RWPE2 (cell line): ENCODE measurements at regions not wholly inside any gene's neighbourhood (a gene's known extent, or its start where the extent isn't known, plus 50 kb on each side); places are given as distances from the start of the nearest gene placed in this dataset.
A peak's percentile ranks its signal among the peaks of the same experiment; 100 is the strongest.
"Not testable (repeated sequence)": the region's sequence is repeated elsewhere in the genome, so short reads cannot be mapped to it uniquely, and the experiment has no call there.

Source experiments
- ATAC-seq: fragments of 200-7000 bp; cut with Tn5 transposase; 3 replicates; pipeline ENCODE4 v1.9.1; 2021; ENCODE audit warnings: low read depth
- DNase-seq: peaks from one replicate; pipeline ENCODE4 v3.0.0-alpha.2; 2020; ENCODE audit warnings: low spot score
- H3K27ac ChIP-seq: fragments of 450-650 bp; 2 replicates; pipeline ENCODE4 v1.5.1; 2017; ENCODE audit warnings: mild to moderate bottlenecking; ENCODE audit not compliant: poor library complexity, severe bottlenecking
- H3K27me3 ChIP-seq: fragments of 250-450 bp; sonication (Bioruptor Pico); 2 replicates; pipeline ENCODE4 v1.5.1; 2021; ENCODE audit warnings: mild to moderate bottlenecking, moderate library complexity; ENCODE audit not compliant: insufficient read depth, poor library complexity, severe bottlenecking
- H3K36me3 ChIP-seq: fragments of 250-450 bp; sonication (Bioruptor Pico); 2 replicates; pipeline ENCODE4 v1.5.1; 2020; ENCODE audit warnings: low read depth, mild to moderate bottlenecking, moderate library complexity
- H3K4me1 ChIP-seq: fragments of 250-450 bp; sonication (Bioruptor Pico); 2 replicates; pipeline ENCODE4 v1.5.1; 2021; ENCODE audit warnings: mild to moderate bottlenecking, moderate library complexity; ENCODE audit not compliant: insufficient read depth, poor library complexity, severe bottlenecking
- H3K4me3 ChIP-seq: fragments of 250-450 bp; sonication (Bioruptor Pico); 2 replicates; pipeline ENCODE4 v1.5.1; 2021; ENCODE audit warnings: mild to moderate bottlenecking, moderate library complexity; ENCODE audit not compliant: severe bottlenecking
- H3K9me3 ChIP-seq: fragments of 250-450 bp; sonication (Bioruptor Pico); 2 replicates; pipeline ENCODE4 v1.5.1; 2021; ENCODE audit warnings: mild to moderate bottlenecking, moderate library complexity; ENCODE audit not compliant: severe bottlenecking
- TF ChIP-seq, protein P1 (sequence below): fragments of 450-650 bp; IDR thresholded peaks from one replicate; pipeline ENCODE4 v1.5.1; 2017; ENCODE audit warnings: mild to moderate bottlenecking, moderate library complexity; ENCODE audit not compliant: poor library complexity, severe bottlenecking

DNA sequence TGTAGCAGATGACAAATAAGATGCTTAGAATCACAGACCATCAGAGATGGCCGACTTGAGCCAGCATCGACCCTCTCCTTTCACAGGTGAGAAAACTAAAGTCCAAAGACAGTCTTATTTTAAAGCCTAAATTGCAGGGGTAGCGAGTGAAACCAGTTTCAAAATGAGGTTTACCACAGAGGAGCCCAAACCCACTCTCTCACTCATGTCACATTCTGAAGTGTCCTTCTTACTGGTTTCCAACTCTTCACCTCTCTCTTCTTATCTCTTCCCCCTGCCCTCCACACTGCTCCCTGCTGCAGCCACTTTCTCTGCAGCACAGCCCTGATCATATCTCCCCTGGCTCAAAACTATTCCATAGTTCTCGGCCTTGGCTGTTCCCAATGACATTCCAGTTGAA is 57.0 kb upstream of the NID2 start:
- no peaks in the 10 kb centered on the region for H3K9me3 ChIP-seq
- no peaks in the 10 kb centered on the region for H3K36me3 ChIP-seq
- TF ChIP-seq, protein P1, sequence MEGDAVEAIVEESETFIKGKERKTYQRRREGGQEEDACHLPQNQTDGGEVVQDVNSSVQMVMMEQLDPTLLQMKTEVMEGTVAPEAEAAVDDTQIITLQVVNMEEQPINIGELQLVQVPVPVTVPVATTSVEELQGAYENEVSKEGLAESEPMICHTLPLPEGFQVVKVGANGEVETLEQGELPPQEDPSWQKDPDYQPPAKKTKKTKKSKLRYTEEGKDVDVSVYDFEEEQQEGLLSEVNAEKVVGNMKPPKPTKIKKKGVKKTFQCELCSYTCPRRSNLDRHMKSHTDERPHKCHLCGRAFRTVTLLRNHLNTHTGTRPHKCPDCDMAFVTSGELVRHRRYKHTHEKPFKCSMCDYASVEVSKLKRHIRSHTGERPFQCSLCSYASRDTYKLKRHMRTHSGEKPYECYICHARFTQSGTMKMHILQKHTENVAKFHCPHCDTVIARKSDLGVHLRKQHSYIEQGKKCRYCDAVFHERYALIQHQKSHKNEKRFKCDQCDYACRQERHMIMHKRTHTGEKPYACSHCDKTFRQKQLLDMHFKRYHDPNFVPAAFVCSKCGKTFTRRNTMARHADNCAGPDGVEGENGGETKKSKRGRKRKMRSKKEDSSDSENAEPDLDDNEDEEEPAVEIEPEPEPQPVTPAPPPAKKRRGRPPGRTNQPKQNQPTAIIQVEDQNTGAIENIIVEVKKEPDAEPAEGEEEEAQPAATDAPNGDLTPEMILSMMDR: no peak
- H3K27ac ChIP-seq: peak overlapping the region; percentile 56
- ATAC-seq (no peak), DNase-seq (no peak)
- no peaks in the 10 kb centered on the region for H3K27me3 ChIP-seq
- no peak overlapping the region for H3K4me3 ChIP-seq
- H3K4me1 ChIP-seq: peaks cover 8% of the 10 kb centered on the region

DNA sequence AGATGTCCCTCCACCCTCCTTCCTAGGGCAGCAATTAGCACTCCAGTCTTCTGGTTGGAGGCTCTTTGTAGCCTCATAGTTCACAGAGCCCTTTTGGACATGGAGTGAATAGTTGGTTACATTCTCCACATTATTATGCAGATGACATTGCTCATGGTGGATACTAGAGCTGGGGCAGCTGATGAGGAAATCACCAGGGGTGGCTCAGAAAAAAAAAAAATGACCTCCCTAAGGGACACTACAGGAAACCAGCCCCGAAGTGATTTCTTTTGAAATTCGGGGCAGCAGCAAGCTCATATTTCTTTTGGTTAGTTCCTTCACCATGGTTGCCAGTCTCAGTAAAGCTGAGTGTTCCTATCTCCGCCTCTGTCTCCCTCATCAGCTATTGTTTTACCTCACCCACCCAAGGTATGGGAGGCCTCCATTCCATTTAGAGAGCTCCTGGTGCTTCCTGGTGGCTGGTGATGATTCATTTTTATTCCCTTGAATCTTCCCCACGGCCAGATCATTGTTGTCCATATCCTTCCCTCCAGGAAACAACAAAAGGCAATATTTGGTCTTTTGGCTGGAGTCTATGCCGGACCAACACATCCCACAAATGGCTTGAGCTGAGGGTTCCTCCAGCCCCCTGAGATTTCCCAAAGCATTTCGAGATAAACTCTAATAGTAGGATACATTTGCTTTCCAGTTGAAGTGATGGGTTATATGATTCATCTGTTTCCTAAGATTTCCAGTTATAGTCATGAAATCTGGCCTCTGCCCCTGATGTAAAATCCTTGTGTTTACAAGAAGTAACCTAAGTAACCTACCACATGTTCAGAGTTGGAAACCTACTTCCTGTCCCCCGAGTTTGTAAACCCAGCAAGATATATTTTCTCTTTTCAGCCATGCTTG is 56.2 kb upstream of the NID2 start:
- Histone ChIP-seq H3K36me3 (no peaks in the 10 kb centered on the region), H3K4me3 (no peak overlapping the region), H3K27ac (peak overlapping the region; percentile 56), H3K4me1 (peaks cover 8% of the 10 kb centered on the region), H3K9me3 (no peaks in the 10 kb centered on the region), H3K27me3 (no peaks in the 10 kb centered on the region)
- DNase-seq: no peak
- ATAC-seq: peak; percentile 87
- TF ChIP-seq, protein P1: no peak

- not testable (repeated sequence) for DNase-seq, H3K9me3 ChIP-seq, H3K4me3 ChIP-seq, H3K27ac ChIP-seq, ATAC-seq, H3K27me3 ChIP-seq, H3K4me1 ChIP-seq, H3K36me3 ChIP-seq
Measured at GRCh38 chr14:52122163-52122562, 53.3 kb upstream of the NID2 start.

DNA sequence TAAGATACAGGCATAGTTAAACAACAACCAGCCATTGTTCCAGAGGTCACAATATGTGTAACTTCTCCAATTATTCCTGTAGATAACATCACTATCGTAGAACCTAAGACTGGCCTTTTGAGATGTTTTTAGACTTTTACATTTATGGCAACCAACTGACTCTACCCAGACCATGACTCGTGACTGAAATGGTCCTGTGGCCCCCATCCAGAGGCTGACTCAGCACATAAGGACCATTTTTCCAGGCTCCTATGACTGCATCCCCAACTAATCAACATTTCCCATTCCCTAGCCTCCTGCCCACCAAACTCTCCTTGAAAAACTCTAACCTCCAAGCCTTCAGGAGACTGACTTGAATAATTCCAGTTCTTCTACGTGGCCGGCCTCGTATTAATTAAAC is 52.6 kb upstream of the NID2 start:
- H3K27me3 ChIP-seq: no peaks in the 10 kb centered on the region
- no peak for ATAC-seq

DNA sequence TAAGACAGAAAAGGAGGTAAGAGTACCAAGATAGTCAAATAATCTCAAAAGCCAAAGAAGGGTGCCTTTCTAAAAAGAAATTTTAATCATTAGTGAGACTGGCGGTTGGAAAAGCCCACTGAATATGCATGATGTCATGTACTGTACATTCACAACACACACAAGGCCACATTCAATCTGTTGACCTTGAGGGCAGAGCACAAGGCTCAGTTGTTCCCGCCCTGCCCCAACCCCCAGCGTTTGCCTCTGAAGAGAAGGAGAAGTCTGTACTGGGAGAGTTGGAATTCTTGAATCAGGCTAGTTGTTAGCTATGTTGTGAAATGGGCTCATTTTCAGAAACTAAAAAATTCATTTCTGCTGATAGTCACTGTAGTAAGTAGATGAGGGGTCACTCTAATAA is 50.2 kb upstream of the NID2 start:
- Histone ChIP-seq H3K4me1 (no peaks in the 10 kb centered on the region), H3K27me3 (no peaks in the 10 kb centered on the region), H3K27ac (no peak overlapping the region), H3K4me3 (no peak overlapping the region), H3K36me3 (no peaks in the 10 kb centered on the region), H3K9me3 (no peaks in the 10 kb centered on the region)
- ATAC-seq (no peak), DNase-seq (no peak)
- TF ChIP-seq, protein P1: no peak

More for the DNA sequence above, 52.6 kb upstream of the NID2 start:
- TF ChIP-seq, protein P1: no peak
- no peaks in the 10 kb centered on the region for H3K36me3 ChIP-seq
- no peak overlapping the region for H3K4me3 ChIP-seq
- H3K27ac ChIP-seq: no peak overlapping the region
- H3K4me1 ChIP-seq: peaks cover 8% of the 10 kb centered on the region
- no peaks in the 10 kb centered on the region for H3K9me3 ChIP-seq
- no peak for DNase-seq
